Epithelial cell of esophagus (primary cell): ENCODE measurements at regions not wholly inside any gene's neighbourhood (a gene's known extent, or its start where the extent isn't known, plus 50 kb on each side); places are given as distances from the start of the nearest gene placed in this dataset.
A peak's percentile ranks its signal among the peaks of the same experiment; 100 is the strongest.

Experiments used
- DNase-seq: peaks from one replicate; pipeline ENCODE4 v3.0.0; 2010; ENCODE audit warnings: low read depth
- H3K4me3 ChIP-seq: 2 replicates; pipeline ENCODE4 v1.5.1; 2011; ENCODE audit warnings: mild to moderate bottlenecking, low read length, control low read depth
- CTCF ChIP-seq: IDR thresholded peaks from 2 replicates; pipeline ENCODE4 v1.5.1; 2011; ENCODE audit warnings: low read depth, mild to moderate bottlenecking, low read length, control low read depth, inconsistent platforms; ENCODE audit not compliant: insufficient read depth; ENCODE audit errors: missing control alignments

- no peak for TF ChIP-seq CTCF
Observed at GRCh38 chr2:51717312-51717711, 685.4 kb upstream of the NRXN1 start.

GRCh38 chr2:51711766-51712165 lies 679.8 kb upstream of the NRXN1 start:
- TF ChIP-seq CTCF, result no peak
- no peak for DNase-seq
- no peak overlapping the region for H3K4me3 ChIP-seq

More at GRCh38 chr2:51717312-51717711, 685.4 kb upstream of the NRXN1 start:
- DNase-seq, result peak; percentile 75
- no peak overlapping the region for H3K4me3 ChIP-seq

GRCh38 chr2:51710222-51710621 lies 678.3 kb upstream of the NRXN1 start:
- no peak for TF ChIP-seq CTCF
- peak; percentile 0 for DNase-seq
- no peak overlapping the region for H3K4me3 ChIP-seq

GRCh38 chr2:51707625-51708024 lies 675.7 kb upstream of the NRXN1 start:
- TF ChIP-seq CTCF, result no peak
- no peak overlapping the region for H3K4me3 ChIP-seq
- DNase-seq, result no peak

- H3K4me3 ChIP-seq, result no peak overlapping the region
- no peak for DNase-seq
- TF ChIP-seq CTCF, result no peak
Observed at GRCh38 chr2:51706220-51706619, 674.3 kb upstream of the NRXN1 start.

- no peak for TF ChIP-seq CTCF
- H3K4me3 ChIP-seq, result no peak overlapping the region
- no peak for DNase-seq
Observed at GRCh38 chr2:51705417-51705816, 673.5 kb upstream of the NRXN1 start.

GRCh38 chr2:51698021-51698420 lies 666.1 kb upstream of the NRXN1 start:
- DNase-seq, result no peak
- H3K4me3 ChIP-seq, result no peak overlapping the region
- TF ChIP-seq CTCF, result no peak
